ENCODE measurements at regions not wholly inside any gene's neighbourhood (a gene's known extent, or its start where the extent isn't known, plus 50 kb on each side); places are given as distances from the start of the nearest gene placed in this dataset.

DNA sequence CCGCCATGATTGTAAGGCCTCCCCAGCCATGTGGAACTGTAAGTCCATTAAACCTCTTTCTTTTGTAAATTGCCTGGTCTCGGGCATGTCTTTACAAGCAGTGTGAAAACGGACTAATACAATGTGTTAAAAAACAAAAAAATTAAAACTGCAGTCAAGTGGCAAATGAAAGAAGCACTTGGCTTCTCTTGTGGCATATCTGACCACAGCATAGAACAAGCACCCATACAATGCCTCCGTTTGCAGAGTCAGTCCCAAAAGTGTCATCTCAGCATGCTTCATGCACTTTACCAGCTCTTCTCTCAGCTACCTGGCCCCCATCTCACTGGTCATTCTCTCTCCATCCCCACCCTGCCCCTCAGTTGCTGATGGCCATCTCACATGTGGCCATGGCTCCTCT is 51.1 kb upstream of the DAPK1 start:
- ATAC-seq = no peak
- peaks cover 11% of the 10 kb centered on the region for H3K4me1 Mint-ChIP-seq
- H3K27me3 Mint-ChIP-seq = peaks cover 7% of the 10 kb centered on the region
- peaks cover 0 to 11% of the 10 kb centered on the region in 2 donors for H3K9me3 Mint-ChIP-seq
- H3K27ac Mint-ChIP-seq = no peak overlapping the region
- no peak overlapping the region for H3K4me3 Mint-ChIP-seq
- no peak for DNase-seq

DNA sequence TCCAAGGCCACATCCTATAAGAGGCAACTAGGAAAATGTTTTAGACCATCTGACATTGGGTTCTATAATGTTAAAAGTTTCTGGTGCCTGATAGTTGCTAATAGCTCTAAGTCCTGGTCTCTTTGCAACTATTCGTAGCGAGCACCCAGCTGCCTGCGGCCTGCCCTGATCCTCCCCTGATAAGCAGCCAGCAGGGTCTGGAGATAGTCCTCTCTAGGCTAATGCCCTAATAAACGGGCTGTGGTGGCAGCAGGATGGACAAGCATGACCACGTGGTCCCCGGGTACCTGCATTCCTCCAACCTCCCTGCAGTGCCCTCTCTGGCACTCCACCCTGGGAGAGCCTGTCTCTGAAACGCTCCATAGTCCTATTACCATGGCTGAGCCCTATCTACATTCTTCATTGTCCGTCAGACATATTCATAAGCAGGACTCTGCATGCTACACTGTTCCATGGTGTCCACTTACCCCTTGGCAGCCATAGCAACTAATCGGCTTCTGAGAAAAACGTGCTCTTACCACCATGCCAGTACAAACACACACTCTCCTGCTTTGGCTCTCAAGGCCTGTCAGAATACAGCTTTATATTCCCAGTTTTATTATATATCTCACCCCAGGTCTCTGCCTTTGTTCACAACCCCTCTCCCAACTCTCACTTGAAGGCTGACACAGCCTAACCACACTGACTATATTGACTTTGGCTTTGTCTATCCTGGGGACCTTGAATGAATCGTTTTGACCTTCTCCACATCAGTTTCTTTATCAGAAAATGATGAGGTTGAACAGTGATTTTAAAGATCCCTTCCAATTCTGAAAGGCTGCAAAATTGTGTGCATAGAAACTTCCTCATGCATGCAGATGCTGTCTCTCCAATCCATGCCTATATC is 49.9 kb upstream of the DAPK1 start:
- no peak overlapping the region for H3K27ac Mint-ChIP-seq
- no peak overlapping the region for H3K4me3 Mint-ChIP-seq
- H3K9me3 Mint-ChIP-seq = peaks cover 0 to 11% of the 10 kb centered on the region in 2 donors
- H3K4me1 Mint-ChIP-seq = peaks cover 11% of the 10 kb centered on the region
- peaks cover 7% of the 10 kb centered on the region for H3K27me3 Mint-ChIP-seq
- DNase-seq = no peak
- no peak for ATAC-seq

Measured in stimulated activated naive CD8-positive, alpha-beta T cell treated with anti-CD3 and anti-CD28 coated beads, Interleukin-15, amount 100 ng/mL, for 72 hours (primary cell).